Uterus (tissue), 2 donors: ENCODE measurements at regions not wholly inside any gene's neighbourhood (a gene's known extent, or its start where the extent isn't known, plus 50 kb on each side); places are given as distances from the start of the nearest gene placed in this dataset.

Experiments
- POLR2A ChIP-seq, 2 donors: fragments of 450-650 bp; IDR thresholded peaks; one replicate each; pipeline ENCODE4 v1.6.1; 2016; ENCODE audit warnings: antibody characterized with exemption in 2 of 2, mild to moderate bottlenecking in 1 of 2, moderate library complexity in 1 of 2
- TF ChIP-seq, protein P1 (sequence below), 4 experiments: fragments of 200-600 bp in 2 of 4; fragments of 450-650 bp in 2 of 4; sonication (generic) in 2 of 4; IDR thresholded peaks; one replicate each; pipeline ENCODE4 v1.5.1; 2016 to 2019; ENCODE audit warnings: antibody characterized with exemption in 4 of 4, mild to moderate bottlenecking in 2 of 4, moderate library complexity in 1 of 4

- TF ChIP-seq, protein P1, sequence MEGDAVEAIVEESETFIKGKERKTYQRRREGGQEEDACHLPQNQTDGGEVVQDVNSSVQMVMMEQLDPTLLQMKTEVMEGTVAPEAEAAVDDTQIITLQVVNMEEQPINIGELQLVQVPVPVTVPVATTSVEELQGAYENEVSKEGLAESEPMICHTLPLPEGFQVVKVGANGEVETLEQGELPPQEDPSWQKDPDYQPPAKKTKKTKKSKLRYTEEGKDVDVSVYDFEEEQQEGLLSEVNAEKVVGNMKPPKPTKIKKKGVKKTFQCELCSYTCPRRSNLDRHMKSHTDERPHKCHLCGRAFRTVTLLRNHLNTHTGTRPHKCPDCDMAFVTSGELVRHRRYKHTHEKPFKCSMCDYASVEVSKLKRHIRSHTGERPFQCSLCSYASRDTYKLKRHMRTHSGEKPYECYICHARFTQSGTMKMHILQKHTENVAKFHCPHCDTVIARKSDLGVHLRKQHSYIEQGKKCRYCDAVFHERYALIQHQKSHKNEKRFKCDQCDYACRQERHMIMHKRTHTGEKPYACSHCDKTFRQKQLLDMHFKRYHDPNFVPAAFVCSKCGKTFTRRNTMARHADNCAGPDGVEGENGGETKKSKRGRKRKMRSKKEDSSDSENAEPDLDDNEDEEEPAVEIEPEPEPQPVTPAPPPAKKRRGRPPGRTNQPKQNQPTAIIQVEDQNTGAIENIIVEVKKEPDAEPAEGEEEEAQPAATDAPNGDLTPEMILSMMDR (IDR thresholded peaks at IDR 0.05) = no peak
- no peak for TF ChIP-seq POLR2A (IDR thresholded peaks at IDR 0.05)
Measured at GRCh38 chr1:81205956-81206355, 594.8 kb upstream of the ADGRL2 start.
